HG02852 (cell line): ENCODE measurements at regions not wholly inside any gene's neighbourhood (a gene's known extent, or its start where the extent isn't known, plus 50 kb on each side); places are given as distances from the start of the nearest gene placed in this dataset.
A peak's percentile ranks its signal among the peaks of the same experiment; 100 is the strongest.
"Not testable (repeated sequence)": the region's sequence is repeated elsewhere in the genome, so short reads cannot be mapped to it uniquely, and the experiment has no call there.

Source experiments
- ATAC-seq: cut with Tn5 transposase; IDR thresholded peaks from one replicate; pipeline ENCODE4 v1.9.1; 2021; ENCODE audit warnings: mild to moderate bottlenecking, moderate library complexity; ENCODE audit not compliant: unreplicated experiment

DNA sequence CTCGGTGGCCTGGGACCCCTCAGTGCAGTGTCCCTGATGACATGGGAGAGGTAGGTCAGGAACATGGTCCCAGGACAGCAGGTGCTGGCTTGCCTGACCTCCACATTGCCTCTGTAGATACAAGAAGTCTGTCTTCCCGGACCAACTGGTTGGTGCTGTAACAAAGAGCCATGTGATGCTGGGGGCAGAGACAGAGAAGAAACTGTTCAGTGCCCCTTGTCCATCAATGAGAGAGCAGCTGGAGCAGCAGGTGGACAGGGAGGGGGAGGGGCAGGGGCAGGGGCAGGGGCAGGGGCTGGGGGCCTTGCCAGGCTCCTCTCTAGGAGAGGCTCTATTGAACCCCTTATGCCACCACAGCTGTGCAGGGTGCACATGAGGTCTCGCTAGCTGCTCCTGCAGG is 191.8 kb downstream of the KLRB1 start:
- not testable (repeated sequence) for ATAC-seq

DNA sequence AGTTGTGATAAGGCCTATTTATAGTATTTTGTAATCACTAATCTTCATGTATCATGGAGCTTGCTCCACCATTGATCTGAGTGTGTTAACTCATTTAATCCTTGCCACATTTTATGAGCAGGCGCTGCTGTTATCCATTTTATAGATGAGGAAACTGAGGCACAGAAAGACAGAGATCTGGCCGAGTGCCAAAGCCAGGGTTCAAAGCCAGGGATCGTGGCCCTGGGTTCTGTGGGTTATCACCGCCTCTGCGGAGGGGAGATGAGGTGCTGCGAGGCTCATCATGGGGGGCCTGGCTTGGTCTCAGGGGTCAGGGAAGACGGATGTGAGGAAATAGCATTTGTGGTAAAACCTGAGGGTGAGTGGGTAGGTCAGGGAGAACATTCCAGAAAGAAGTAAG is 193.9 kb downstream of the KLRB1 start:
- not testable (repeated sequence) for ATAC-seq

- not testable (repeated sequence) for ATAC-seq
Measured at GRCh38 chr12:9412459-9412858, 195.3 kb downstream of the KLRB1 start.

GRCh38 chr12:9411616-9412268 is 196.0 kb downstream of the KLRB1 start:
- peak; percentile 80 for ATAC-seq

GRCh38 chr12:9407425-9407748 is 199.2 kb upstream of the PZP start:
- ATAC-seq: not testable (repeated sequence)

DNA sequence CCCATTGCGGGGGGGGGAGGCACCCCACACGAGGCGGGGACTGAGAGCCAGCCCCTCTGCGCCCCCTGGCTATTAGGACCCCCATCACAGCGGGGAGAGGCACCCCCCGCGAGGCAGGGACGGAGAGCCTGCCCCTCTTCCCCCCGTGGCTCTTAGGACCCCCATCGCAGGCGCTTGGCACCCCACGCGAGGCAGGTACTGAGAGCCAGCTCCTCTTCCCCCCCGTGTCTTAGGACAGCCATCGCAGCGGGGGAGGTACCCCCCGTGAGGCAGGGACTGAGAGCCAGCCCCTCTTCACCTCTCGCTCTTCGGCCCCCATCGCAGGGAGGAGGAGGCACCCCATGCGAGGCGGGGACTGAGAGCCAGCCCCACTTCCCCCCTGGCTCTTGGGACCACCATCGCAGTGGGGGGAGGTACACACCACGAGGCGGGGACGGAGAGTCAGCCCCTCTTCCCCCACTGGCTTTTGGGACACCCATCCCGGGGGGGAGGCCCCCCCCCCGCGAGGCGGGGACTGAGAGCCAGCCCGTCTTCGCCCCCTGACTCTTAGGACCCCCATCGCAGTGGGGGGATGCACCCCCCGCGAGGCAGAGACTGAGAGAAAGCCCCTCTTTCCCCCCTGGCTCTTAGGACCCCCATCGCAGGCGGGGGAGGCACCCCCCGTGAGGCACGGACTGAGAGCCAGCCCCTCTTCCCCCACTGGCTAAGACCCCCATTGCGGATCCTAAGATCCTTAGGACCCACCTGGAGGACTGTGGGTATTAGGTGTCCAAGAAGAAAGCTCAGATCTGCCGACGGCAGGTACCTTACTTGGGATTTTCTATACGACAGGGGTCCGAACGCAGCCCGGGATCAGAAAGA is 198.6 kb upstream of the PZP start:
- ATAC-seq: no peak

DNA sequence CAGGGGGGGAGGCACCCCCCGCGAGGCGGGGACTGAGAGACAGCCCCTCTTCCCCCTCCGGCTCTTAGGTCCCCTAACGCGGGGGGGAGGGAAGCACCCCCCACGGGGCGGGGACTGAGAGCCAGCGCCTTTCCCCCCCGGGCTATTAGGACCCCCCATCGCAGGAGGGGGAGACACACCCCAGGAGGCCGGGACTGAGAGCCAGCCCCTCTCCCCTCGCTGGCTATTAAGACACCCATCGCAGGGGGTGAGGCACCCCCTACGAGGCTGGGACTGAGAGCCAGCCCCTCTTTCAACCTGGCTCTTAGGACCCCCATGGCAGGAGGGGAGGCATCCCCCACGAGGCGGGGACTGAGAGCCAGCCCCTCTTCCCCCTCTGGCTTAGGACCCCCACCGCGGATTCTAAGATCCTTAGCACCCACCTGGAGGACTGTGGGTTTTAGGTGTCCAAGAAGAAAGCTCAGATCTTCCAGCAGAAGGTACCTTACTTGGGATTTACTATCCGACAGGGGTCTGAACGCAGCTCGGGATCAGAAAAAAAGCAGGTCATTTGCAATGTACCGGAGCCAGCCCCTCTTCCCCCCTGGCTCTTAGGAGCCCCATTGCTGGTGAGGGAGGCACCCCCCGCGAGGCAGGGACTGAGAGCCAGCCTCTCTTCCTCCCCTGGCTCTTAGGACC is 197.8 kb upstream of the PZP start:
- ATAC-seq: no peak

DNA sequence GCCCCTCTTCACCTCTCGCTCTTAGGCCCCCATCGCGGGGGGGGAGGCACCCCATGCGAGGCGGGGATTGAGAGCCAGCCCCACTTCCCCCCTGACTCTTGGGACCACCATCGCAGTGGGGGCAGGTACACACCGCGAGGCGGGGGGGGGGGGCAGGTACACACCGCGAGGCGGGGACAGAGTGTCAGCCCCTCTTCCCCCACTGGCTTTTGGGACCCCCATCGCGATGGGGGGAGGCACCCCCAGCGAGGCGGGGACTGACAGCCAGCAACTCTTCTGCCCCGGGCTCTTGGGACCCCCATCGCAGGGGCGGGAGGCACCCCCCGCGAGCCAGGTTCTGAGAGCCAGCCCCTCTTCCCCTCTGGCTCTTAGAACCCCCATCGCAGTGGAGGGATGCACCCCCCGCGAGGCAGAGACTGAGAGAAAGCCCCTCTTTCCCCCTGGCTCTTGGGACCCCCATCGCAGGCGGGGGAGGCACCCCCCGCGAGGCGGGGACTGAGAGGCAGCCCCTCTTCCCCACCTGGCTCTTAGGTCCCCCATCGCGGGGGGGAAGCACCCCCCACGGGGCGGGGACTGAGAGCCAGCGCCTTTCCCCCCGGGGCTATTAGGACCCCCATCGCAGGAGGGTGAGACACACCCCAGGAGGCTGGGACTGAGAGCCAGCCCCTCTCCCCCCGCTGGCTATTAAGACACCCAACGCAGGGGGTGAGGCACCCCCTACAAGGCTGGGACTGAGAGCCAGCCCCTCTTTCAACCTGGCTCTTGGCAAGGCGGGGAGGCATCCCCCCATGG is 196.5 kb upstream of the PZP start:
- ATAC-seq: no peak

GRCh38 chr12:9404031-9404430 is 195.8 kb upstream of the PZP start:
- no peak for ATAC-seq

DNA sequence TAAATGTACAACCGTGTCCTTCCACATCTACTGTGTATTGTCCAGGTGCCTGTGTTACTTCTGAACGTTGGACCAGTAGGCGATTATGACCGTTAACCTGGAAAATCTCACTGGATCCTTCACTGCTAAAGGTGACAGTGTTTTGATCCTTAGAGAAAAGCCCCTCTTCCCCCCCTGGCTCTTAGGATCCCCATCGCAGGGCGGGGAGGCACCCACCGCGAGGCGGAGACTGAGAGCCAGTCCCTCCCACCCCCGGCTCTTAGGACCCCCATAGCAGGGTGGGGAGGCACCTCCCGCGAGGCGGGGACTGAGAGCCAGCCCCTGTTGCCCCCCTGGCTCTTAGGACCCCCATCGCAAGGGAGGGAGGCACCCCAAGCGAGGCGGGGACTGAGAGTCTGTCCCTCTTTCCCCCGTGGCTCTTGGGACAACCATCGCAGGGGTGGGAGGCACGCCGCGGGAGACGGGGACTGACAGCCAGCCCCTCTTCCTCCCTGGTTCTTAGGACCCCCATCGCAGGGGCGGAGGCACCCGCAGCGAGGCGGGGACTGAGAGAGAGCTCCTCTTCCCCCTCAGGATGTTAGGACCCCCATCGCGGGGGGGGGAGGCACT is 194.3 kb upstream of the PZP start:
- ATAC-seq: not testable (repeated sequence)

- not testable (repeated sequence) for ATAC-seq
Measured at GRCh38 chr12:9396367-9396766, 188.2 kb upstream of the PZP start.

GRCh38 chr12:9395220-9395619 is 187.0 kb upstream of the PZP start:
- ATAC-seq: not testable (repeated sequence)

- ATAC-seq: no peak
Measured at GRCh38 chr12:9392842-9393241, 184.6 kb upstream of the PZP start.

- ATAC-seq: no peak
Measured at GRCh38 chr12:9391815-9392214, 183.6 kb upstream of the PZP start.

DNA sequence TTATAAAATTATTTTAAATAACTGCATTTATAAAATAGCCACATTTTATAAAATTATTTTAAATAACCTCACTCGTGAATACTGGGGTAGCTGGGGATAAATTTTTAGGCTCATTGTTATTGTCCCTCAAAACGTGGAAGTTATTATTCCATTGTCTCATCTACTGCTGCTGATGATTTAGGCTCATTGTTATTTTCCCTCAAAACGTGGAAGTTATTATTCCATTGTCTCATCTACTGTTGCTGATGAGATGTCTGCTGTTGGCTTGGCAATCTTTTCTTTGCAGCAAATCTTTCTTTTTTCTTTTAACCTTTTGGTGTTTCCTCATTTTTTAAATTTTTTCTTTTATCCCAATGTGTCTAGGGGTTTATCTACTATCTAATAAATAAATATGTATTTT is 182.6 kb upstream of the PZP start:
- ATAC-seq: no peak

GRCh38 chr12:9389796-9390195 is 181.6 kb upstream of the PZP start:
- no peak for ATAC-seq

- ATAC-seq: no peak
Measured at GRCh38 chr12:9388379-9388778, 180.2 kb upstream of the PZP start.

DNA sequence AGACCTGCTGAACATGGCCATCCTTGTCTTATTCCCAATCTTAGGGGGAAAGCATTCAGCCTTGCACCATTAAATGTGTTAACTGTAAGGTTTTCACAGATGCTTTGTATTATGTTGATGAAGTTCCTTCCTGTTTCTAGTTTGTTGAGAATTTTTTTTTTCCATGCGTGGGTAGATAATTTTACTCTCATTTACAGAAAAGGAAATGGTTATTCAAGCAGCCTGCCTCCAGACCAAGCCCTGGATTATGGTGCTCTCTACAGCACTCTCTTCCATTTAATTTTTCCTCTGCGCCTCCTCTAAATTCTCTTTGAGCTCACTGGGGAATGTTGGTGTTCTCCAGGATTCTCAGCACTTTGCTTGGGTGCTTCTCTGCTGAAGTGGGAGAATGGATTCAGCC is 179.3 kb upstream of the PZP start:
- no peak for ATAC-seq

DNA sequence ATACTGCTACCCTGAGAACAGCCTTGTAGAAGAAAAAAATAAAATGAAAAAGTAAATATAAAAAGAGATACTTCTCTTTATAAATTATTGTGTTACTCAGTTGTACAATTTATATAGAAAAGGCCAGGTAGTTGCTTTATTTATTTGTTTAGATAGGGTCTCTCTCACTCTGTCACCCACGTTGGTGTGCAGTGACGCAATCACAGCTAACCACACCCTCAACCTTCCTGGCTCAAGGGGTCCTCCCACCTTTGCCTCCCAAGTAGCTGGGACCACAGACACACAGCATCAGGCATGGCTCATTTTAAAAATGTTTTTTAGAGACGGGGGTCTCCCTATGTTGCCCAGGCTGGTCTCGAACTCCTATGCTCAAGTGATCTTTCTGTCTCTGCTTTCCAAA is 175.4 kb upstream of the PZP start:
- ATAC-seq: no peak

DNA sequence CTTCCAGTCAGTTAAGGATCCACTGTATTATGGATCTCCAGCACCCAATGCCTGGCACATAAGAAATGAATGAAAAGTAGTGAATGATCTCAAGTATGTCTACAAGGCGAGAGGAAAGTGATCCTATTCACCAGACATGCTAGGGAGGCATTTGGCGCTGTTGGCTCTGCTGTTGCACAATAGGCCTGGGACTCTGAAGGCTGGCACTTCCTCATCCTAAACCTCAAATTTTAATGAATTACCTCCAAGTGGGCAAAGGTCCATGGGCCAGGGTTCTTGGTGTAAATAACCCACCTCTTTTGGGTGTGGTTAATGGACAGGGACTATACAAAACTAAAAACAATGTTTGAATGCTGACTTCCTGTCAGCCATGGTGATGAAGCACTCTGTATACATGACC is 173.4 kb upstream of the PZP start:
- no peak for ATAC-seq

- ATAC-seq: no peak
Measured at GRCh38 chr12:9380650-9381049, 172.5 kb upstream of the PZP start.
